PC-3 (cell line): ENCODE measurements at regions not wholly inside any gene's neighbourhood (a gene's known extent, or its start where the extent isn't known, plus 50 kb on each side); places are given as distances from the start of the nearest gene placed in this dataset.

ENCODE experiments used
- ATAC-seq: fragments of 200-7000 bp; cut with Tn5 transposase; 2 replicates; pipeline ENCODE4 v1.9.1; 2020; ENCODE audit warnings: mild to moderate bottlenecking, moderate library complexity
- BruUV-seq: library from RNA; stranded (reverse); fragments of 400-500 nt; replicated peaks from 2 replicates; lab custom pipeline; 2021; lab: Mats Ljungman, UMichigan
- CTCF ChIA-PET: fragments of 300-600 bp; sonication (Branson Sonifier 250); formaldehyde crosslinking; loops from one replicate; lab custom pipeline; 2022; ENCODE audit warnings: antibody characterized with exemption; lab: Charles Lee
- POLR2A ChIA-PET: fragments of 300-600 bp; sonication (Branson Sonifier 250); formaldehyde crosslinking; loops from one replicate; lab custom pipeline; 2022; ENCODE audit warnings: antibody characterized with exemption; ENCODE audit not compliant: unreplicated experiment; lab: Charles Lee
- DNase-seq: peaks from one replicate; pipeline ENCODE4 v3.0.0-alpha.2; 2015
- H2AFZ ChIP-seq: fragments of 300-600 bp; sonication (generic); 2 replicates; pipeline ENCODE4 v1.6.0; 2016; ENCODE audit warnings: antibody characterized with exemption, low read length
- H3F3A ChIP-seq: fragments of 300-600 bp; sonication (generic); one replicate; pipeline ENCODE4 v1.6.0; 2017; ENCODE audit warnings: antibody characterized with exemption, low read length, control low read depth, mild to moderate bottlenecking; ENCODE audit not compliant: unreplicated experiment
- H3K27ac ChIP-seq: fragments of 300-600 bp; sonication (generic); 2 replicates; pipeline ENCODE4 v1.5.1; 2016; ENCODE audit warnings: mild to moderate bottlenecking, low read length
- H3K27me3 ChIP-seq: fragments of 300-600 bp; sonication (generic); 2 replicates; pipeline ENCODE4 v1.6.1; 2016; ENCODE audit warnings: low read length, mixed read lengths
- H3K36me3 ChIP-seq: fragments of 300-600 bp; sonication (generic); 2 replicates; pipeline ENCODE4 v1.6.1; 2016; ENCODE audit warnings: low read depth, mixed run types, low read length, mixed read lengths
- H3K4me1 ChIP-seq: fragments of 300-600 bp; sonication (generic); 2 replicates; pipeline ENCODE4 v1.5.1; 2016; ENCODE audit warnings: low read length; ENCODE audit not compliant: insufficient read depth
- H3K4me2 ChIP-seq: fragments of 300-600 bp; sonication (generic); 2 replicates; pipeline ENCODE4 v1.6.0; 2016; ENCODE audit warnings: low read length
- H3K4me3 ChIP-seq: fragments of 300-600 bp; sonication (generic); 2 replicates; pipeline ENCODE4 v1.5.1; 2016; ENCODE audit warnings: mild to moderate bottlenecking, low read length, mixed read lengths
- H3K79me2 ChIP-seq: fragments of 300-600 bp; sonication (generic); 2 replicates; pipeline ENCODE4 v1.6.1; 2017; ENCODE audit warnings: low read length, mixed read lengths
- H3K9ac ChIP-seq: fragments of 300-600 bp; sonication (generic); 2 replicates; pipeline ENCODE4 v1.6.0; 2016; ENCODE audit warnings: mild to moderate bottlenecking, low read length
- H3K9me2 ChIP-seq: fragments of 300-600 bp; sonication (generic); replicated peaks from 2 replicates; pipeline ENCODE4 v1.6.1; 2016; ENCODE audit warnings: mixed run types, low read length, mixed read lengths
- H3K9me3 ChIP-seq: fragments of 300-600 bp; sonication (generic); 2 replicates; pipeline ENCODE4 v1.6.1; 2016; ENCODE audit warnings: low read length, mixed read lengths
- H4K20me1 ChIP-seq: fragments of 300-600 bp; sonication (generic); 2 replicates; pipeline ENCODE4 v1.6.1; 2016; ENCODE audit warnings: low read length, mixed read lengths
- EZH2 ChIP-seq: fragments of 300-600 bp; sonication (generic); IDR thresholded peaks from one replicate; pipeline ENCODE4 v1.6.1; 2017; ENCODE audit warnings: antibody characterized with exemption, mild to moderate bottlenecking, low read length; ENCODE audit not compliant: unreplicated experiment
- EZH2phosphoT487 ChIP-seq: fragments of 300-600 bp; sonication (generic); IDR thresholded peaks from 2 replicates; pipeline ENCODE4 v1.6.1; 2018; ENCODE audit warnings: mild to moderate bottlenecking, antibody characterized with exemption, low read length, borderline replicate concordance
- intact Hi-C: fragments of 100-400 bp; cut with micrococcal nuclease; formaldehyde crosslinking; loops from 2 replicates; pipeline ENCODE4 v1.9.0; 2023
- TF ChIP-seq, protein P1 (sequence below): fragments of 300-600 bp; sonication (generic); conservative IDR thresholded peaks from 2 replicates; pipeline ENCODE4 v1.5.1; 2017; ENCODE audit warnings: antibody characterized with exemption, low read depth, mild to moderate bottlenecking, low read length

DNA sequence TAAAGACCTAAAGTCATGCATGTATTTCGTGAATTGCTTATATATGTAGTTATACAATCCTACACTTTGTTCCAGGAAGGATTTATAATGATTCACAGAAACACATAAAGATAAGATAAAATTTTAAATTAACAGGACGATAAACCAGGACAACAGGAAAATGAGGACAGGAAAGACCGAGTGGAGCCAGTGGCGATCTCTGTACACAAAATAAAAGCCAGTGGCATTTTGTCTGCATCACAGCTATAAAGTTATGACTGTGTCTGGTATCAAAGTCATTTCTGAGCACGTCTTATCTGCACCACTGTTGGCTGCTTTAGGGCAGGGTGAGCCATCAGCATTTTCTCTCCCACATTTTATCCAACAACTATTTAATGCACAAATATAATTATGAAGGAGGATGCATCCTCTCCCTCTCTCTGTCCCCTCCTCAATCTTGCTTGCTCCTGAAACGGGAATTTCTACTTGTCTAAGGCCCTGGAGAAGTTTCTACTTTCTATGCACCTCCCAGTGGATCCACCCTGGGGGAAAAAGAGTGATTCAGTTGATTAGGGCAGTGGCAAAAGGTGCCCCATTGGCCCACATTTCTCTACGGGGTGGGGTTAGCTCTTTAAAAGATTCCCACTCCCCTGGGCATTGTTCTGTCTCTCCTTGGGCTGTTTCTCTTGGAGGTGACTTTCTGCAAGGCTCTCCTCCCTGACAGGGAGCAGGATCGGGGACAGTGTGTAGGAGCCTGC lies 159.4 kb upstream of the UBE2E1 start:
- ATAC-seq = peak; percentile 14; the same call in 1 of the 2 replicates
- POLR2A ChIA-PET = no interaction called here
- no peaks in the 10 kb centered on the region for H3K27me3 ChIP-seq
- H3K79me2 ChIP-seq = no peaks in the 10 kb centered on the region
- TF ChIP-seq EZH2phosphoT487 (no peak), EZH2 (no peak)
- TF ChIP-seq, protein P1, sequence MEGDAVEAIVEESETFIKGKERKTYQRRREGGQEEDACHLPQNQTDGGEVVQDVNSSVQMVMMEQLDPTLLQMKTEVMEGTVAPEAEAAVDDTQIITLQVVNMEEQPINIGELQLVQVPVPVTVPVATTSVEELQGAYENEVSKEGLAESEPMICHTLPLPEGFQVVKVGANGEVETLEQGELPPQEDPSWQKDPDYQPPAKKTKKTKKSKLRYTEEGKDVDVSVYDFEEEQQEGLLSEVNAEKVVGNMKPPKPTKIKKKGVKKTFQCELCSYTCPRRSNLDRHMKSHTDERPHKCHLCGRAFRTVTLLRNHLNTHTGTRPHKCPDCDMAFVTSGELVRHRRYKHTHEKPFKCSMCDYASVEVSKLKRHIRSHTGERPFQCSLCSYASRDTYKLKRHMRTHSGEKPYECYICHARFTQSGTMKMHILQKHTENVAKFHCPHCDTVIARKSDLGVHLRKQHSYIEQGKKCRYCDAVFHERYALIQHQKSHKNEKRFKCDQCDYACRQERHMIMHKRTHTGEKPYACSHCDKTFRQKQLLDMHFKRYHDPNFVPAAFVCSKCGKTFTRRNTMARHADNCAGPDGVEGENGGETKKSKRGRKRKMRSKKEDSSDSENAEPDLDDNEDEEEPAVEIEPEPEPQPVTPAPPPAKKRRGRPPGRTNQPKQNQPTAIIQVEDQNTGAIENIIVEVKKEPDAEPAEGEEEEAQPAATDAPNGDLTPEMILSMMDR = no peak
- no peak overlapping the region for H3K4me3 ChIP-seq
- peaks cover 42% of the 10 kb centered on the region for H3K4me1 ChIP-seq
- no peaks in the 10 kb centered on the region for H4K20me1 ChIP-seq
- H3K9me3 ChIP-seq = no peaks in the 10 kb centered on the region
- DNase-seq = peak; percentile 61
- no TSS peak for BruUV-seq
- H3K9me2 ChIP-seq = no peaks in the 10 kb centered on the region
- no peaks in the 10 kb centered on the region for H3K36me3 ChIP-seq
- no peaks in the 10 kb centered on the region for H3F3A ChIP-seq
- CTCF ChIA-PET = interaction anchor here (1.0 kb wide), 1 partner anchor 23 kb away, joined by 3 read pairs; no protein-coding TSS in a partner anchor
- H3K27ac ChIP-seq = peak overlapping the region; percentile 31
- peak overlapping the region; percentile 24 for H2AFZ ChIP-seq
- intact Hi-C loops = no loop called here
- 0 out of 2 replicates have a peak overlapping the region, but pooled peaks have one; percentile 10 for H3K9ac ChIP-seq
- peak overlapping the region; percentile 42 for H3K4me2 ChIP-seq

DNA sequence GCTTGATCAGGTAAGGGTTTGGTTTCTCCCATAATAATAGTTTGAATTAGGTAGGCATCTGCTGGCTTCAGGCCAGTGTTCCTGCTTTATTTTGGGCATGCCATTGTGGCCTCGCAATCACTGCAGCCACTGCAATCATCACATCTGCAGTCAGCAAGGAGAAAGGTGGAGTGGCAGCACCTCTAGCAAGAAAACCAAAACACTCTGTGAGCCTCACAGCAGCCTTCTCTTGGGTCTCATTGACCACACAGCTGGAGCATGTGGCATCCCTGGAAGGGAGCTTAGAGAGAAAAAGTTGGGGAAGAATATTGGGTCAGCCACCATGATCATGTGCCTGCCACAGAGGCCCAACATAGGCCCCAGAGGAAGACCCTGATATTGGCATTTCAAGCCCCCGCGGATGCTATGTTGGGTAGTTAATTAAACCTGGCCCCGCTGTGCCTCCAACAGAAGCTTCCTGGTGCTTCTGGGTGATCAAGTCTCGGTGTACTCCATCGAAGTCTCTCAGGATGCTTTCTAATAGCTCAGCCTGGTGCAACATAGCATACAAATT lies 158.0 kb upstream of the UBE2E1 start:
- no TSS peak for BruUV-seq
- H3K9me2 ChIP-seq = no peaks in the 10 kb centered on the region
- TF ChIP-seq EZH2 (no peak), EZH2phosphoT487 (no peak)
- TF ChIP-seq, protein P1 = no peak
- H3K27me3 ChIP-seq = no peaks in the 10 kb centered on the region
- no peak overlapping the region for H3K9ac ChIP-seq
- H3K79me2 ChIP-seq = no peaks in the 10 kb centered on the region
- H3K27ac ChIP-seq = no peak overlapping the region
- peaks cover 42% of the 10 kb centered on the region for H3K4me1 ChIP-seq
- no peaks in the 10 kb centered on the region for H3K9me3 ChIP-seq
- no peak overlapping the region for H3K4me3 ChIP-seq
- POLR2A ChIA-PET = no interaction called here
- ATAC-seq = no peak
- no peak for DNase-seq
- no peak overlapping the region for H3K4me2 ChIP-seq
- H3K36me3 ChIP-seq = no peaks in the 10 kb centered on the region
- CTCF ChIA-PET = no interaction called here
- H4K20me1 ChIP-seq = no peaks in the 10 kb centered on the region
- H3F3A ChIP-seq = no peaks in the 10 kb centered on the region
- intact Hi-C loops = no loop called here
- no peak overlapping the region for H2AFZ ChIP-seq
